ENCODE measurements at regions not wholly inside any gene's neighbourhood (a gene's known extent, or its start where the extent isn't known, plus 50 kb on each side); places are given as distances from the start of the nearest gene placed in this dataset.
A peak's percentile ranks its signal among the peaks of the same experiment; 100 is the strongest.

DNA sequence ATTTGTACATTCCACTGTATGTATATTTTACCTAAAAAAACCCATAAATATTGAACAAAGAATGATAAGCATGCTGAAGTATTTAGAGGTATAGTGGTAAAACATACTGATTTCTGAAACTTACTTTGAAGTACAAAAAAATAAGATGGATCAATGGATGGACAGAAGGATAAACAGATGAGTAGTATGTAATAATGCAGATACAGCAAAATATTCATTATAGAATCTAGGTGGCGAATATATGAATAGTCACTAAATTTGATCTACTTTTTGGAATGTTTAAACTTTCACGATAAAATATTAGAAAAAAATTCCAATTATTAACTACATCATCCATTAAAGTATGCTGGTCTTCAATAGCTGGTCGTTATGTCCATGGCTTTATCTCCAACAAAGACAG is 51.9 kb upstream of the GNB4 start:
- H3K36me3 ChIP-seq (ENCODE audit: insufficient read depth, low read length) = no peaks in the 10 kb centered on the region
- no peak for TF ChIP-seq EZH2 (IDR thresholded peaks at IDR 0.05)
- no peak for TF ChIP-seq FOXP2 (optimal IDR thresholded peaks at IDR 0.05; ENCODE audit: control extremely low read depth, extremely low read length, insufficient read depth)
- no peak for TF ChIP-seq POLR2AphosphoS5 (IDR thresholded peaks at IDR 0.05; ENCODE audit: borderline replicate concordance, low read depth, low read length)
- no peak overlapping the region for H3K9ac ChIP-seq (ENCODE audit: insufficient read length)
- no peaks in the 10 kb centered on the region for H3K9me3 ChIP-seq (ENCODE audit: low read depth, low read length)
- H3K27ac ChIP-seq = no peak overlapping the region
- H3K4me3 ChIP-seq = no peak overlapping the region
- no peak for DNase-seq (ENCODE audit: low read depth, low spot score)

GRCh38 chr3:179503640-179504039 is 52.4 kb upstream of the GNB4 start:
- Histone ChIP-seq H3K9me3 (ENCODE audit: low read depth, low read length) (no peaks in the 10 kb centered on the region), H3K4me3 (no peak overlapping the region), H3K9ac (ENCODE audit: insufficient read length) (no peak overlapping the region), H3K27ac (no peak overlapping the region), H3K36me3 (ENCODE audit: insufficient read depth, low read length) (no peaks in the 10 kb centered on the region)
- no peak for DNase-seq (ENCODE audit: low read depth, low spot score)
- TF ChIP-seq POLR2AphosphoS5 (IDR thresholded peaks at IDR 0.05; ENCODE audit: borderline replicate concordance, low read depth, low read length) = no peak
- no peak for TF ChIP-seq EZH2 (IDR thresholded peaks at IDR 0.05)
- TF ChIP-seq FOXP2 (optimal IDR thresholded peaks at IDR 0.05; ENCODE audit: control extremely low read depth, extremely low read length, insufficient read depth) = no peak

DNA sequence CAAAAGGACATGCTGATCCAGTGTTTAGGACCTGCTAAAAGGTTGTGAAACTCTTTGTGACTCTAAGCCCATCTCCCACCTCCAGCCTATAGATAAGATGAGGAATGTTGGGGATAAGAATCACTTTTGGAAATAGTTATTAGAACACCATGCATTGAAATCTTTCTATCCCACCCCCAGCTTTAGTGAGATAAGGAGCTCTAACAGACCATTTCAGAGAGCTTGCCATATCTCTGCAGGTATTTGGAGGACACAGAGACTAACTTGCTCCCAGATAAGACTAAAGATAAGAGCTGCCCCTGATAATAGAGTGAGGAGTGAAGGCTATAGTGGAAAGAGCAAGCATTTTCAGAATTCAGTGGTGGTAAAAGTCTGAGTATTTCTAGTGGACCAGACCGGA is 53.1 kb upstream of the GNB4 start:
- Histone ChIP-seq H3K4me3 (no peak overlapping the region), H3K36me3 (ENCODE audit: insufficient read depth, low read length) (no peaks in the 10 kb centered on the region), H3K9ac (ENCODE audit: insufficient read length) (no peak overlapping the region), H3K27ac (no peak overlapping the region), H3K9me3 (ENCODE audit: low read depth, low read length) (no peaks in the 10 kb centered on the region)
- DNase-seq (ENCODE audit: low read depth, low spot score) = no peak
- TF ChIP-seq FOXP2 (optimal IDR thresholded peaks at IDR 0.05; ENCODE audit: control extremely low read depth, extremely low read length, insufficient read depth) (no peak), EZH2 (IDR thresholded peaks at IDR 0.05) (no peak), POLR2AphosphoS5 (IDR thresholded peaks at IDR 0.05; ENCODE audit: borderline replicate concordance, low read depth, low read length) (no peak)

DNA sequence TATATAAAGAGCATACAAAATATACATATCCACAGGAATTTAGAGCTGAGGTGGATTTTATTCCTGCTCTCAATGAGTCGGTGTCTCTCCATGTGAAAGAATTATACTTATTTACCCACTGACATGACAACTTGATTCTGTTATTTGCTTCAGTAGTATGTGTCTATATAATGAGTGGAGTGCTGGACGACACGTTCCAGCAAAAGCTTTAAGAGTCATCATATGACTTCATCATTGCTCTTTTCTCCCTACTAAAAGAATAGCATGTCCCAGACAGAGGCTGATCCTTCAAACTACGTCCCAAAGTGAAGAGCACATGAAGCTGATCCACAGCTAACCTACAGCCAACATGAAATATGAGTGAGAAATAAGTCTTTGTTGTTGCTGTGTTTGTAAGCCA is 54.3 kb upstream of the GNB4 start:
- Histone ChIP-seq H3K9ac (ENCODE audit: insufficient read length) (no peak overlapping the region), H3K27ac (no peak overlapping the region), H3K9me3 (ENCODE audit: low read depth, low read length) (no peaks in the 10 kb centered on the region), H3K4me3 (no peak overlapping the region), H3K36me3 (ENCODE audit: insufficient read depth, low read length) (no peaks in the 10 kb centered on the region)
- no peak for TF ChIP-seq FOXP2 (optimal IDR thresholded peaks at IDR 0.05; ENCODE audit: control extremely low read depth, extremely low read length, insufficient read depth)
- no peak for TF ChIP-seq POLR2AphosphoS5 (IDR thresholded peaks at IDR 0.05; ENCODE audit: borderline replicate concordance, low read depth, low read length)
- TF ChIP-seq EZH2 (IDR thresholded peaks at IDR 0.05) = no peak
- no peak for DNase-seq (ENCODE audit: low read depth, low spot score)

DNA sequence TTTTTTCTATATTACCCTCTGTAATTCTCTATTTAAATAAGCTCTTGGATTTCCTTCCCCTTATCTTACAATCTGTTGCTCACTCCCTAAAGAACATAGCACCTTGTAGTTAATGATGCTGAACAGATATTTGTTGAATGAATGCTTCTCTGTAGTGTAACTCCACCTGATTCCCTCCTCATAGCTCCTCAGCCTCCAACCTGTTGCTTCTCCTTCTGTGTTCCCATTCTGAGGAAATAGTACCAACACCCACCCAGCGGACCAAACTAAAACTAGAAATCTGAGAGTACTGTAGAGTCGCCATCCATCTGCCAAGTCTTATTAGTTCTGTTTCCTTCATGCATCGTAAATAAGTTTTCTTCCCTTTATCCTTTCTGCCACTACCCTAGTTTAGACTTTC is 55.5 kb upstream of the GNB4 start:
- no peaks in the 10 kb centered on the region for H3K36me3 ChIP-seq (ENCODE audit: insufficient read depth, low read length)
- no peak for DNase-seq (ENCODE audit: low read depth, low spot score)
- H3K27ac ChIP-seq = peak overlapping the region; percentile 82
- no peaks in the 10 kb centered on the region for H3K9me3 ChIP-seq (ENCODE audit: low read depth, low read length)
- H3K4me3 ChIP-seq = peak overlapping the region; percentile 57
- peak overlapping the region; percentile 26 for H3K9ac ChIP-seq (ENCODE audit: insufficient read length)
- TF ChIP-seq FOXP2 (optimal IDR thresholded peaks at IDR 0.05; ENCODE audit: control extremely low read depth, extremely low read length, insufficient read depth) = no peak
- no peak for TF ChIP-seq POLR2AphosphoS5 (IDR thresholded peaks at IDR 0.05; ENCODE audit: borderline replicate concordance, low read depth, low read length)
- TF ChIP-seq EZH2 (IDR thresholded peaks at IDR 0.05) = no peak

DNA sequence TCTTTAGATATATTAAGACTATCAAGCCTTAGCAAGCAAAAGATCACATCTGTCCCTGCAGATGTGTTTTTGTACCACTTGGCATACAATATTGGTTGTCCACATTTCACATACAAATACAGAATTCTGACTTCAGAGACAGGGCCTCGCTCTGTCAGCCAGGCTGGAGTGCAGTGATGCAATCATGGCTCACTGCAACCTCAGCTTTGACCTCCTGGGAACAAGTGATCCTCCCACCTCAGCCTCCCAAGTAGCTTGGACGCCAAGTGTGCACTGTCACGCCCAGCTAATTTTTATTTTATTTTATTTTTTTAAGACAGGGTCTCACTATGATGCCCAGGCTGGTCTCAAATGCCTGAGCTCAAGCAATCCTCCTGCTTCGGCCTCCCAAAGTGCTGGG is 53.0 kb upstream of the ACTL6A start:
- Histone ChIP-seq H3K9me3 (ENCODE audit: low read depth, low read length) (no peaks in the 10 kb centered on the region), H3K4me3 (no peak overlapping the region), H3K36me3 (ENCODE audit: insufficient read depth, low read length) (no peaks in the 10 kb centered on the region), H3K27ac (peak overlapping the region; percentile 97), H3K9ac (ENCODE audit: insufficient read length) (no peak overlapping the region)
- no peak for DNase-seq (ENCODE audit: low read depth, low spot score)
- no peak for TF ChIP-seq FOXP2 (optimal IDR thresholded peaks at IDR 0.05; ENCODE audit: control extremely low read depth, extremely low read length, insufficient read depth)
- no peak for TF ChIP-seq EZH2 (IDR thresholded peaks at IDR 0.05)
- TF ChIP-seq POLR2AphosphoS5 (IDR thresholded peaks at IDR 0.05; ENCODE audit: borderline replicate concordance, low read depth, low read length) = no peak

DNA sequence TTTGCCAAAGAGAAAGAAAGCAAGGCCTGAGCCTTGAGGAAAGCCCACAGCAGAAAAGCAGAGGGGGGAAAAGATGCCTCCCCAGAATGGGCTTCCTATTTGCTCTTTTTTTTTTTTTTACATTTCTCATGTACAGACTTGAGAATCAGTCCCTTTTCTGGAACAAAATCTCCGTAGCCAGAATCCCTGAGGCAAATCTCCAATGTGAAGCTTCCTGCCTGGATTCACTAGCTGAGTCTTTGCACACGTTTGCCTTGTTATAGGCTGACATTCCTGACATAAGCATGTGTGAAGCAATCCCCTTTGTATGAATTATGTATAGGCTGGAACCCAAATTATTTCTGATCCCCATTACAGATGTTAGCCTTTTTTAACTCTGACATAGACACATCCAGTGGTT is 52.2 kb upstream of the ACTL6A start:
- no peaks in the 10 kb centered on the region for H3K9me3 ChIP-seq (ENCODE audit: low read depth, low read length)
- TF ChIP-seq POLR2AphosphoS5 (IDR thresholded peaks at IDR 0.05; ENCODE audit: borderline replicate concordance, low read depth, low read length) (peak; percentile 55; the same call in 1 of the 2 replicates), EZH2 (IDR thresholded peaks at IDR 0.05) (no peak)
- H3K4me3 ChIP-seq = peak overlapping the region; percentile 40
- peak; percentile 99 for DNase-seq (ENCODE audit: low read depth, low spot score)
- H3K27ac ChIP-seq = peak overlapping the region; percentile 97
- no peaks in the 10 kb centered on the region for H3K36me3 ChIP-seq (ENCODE audit: insufficient read depth, low read length)
- H3K9ac ChIP-seq (ENCODE audit: insufficient read length) = peak overlapping the region; percentile 52

- H3K9me3 ChIP-seq (ENCODE audit: low read depth, low read length) = no peaks in the 10 kb centered on the region
- no peak for DNase-seq (ENCODE audit: low read depth, low spot score)
- no peak overlapping the region for H3K9ac ChIP-seq (ENCODE audit: insufficient read length)
- TF ChIP-seq EZH2 (IDR thresholded peaks at IDR 0.05) (no peak), POLR2AphosphoS5 (IDR thresholded peaks at IDR 0.05; ENCODE audit: borderline replicate concordance, low read depth, low read length) (no peak)
- H3K4me3 ChIP-seq = peak overlapping the region; percentile 17
- no peaks in the 10 kb centered on the region for H3K36me3 ChIP-seq (ENCODE audit: insufficient read depth, low read length)
- peak overlapping the region; percentile 97 for H3K27ac ChIP-seq
These were observed 50.3 kb upstream of the ACTL6A start for GRCh38 chr3:179512378-179512777.
